ENCODE measurements at regions not wholly inside any gene's neighbourhood (a gene's known extent, or its start where the extent isn't known, plus 50 kb on each side); places are given as distances from the start of the nearest gene placed in this dataset.

DNA sequence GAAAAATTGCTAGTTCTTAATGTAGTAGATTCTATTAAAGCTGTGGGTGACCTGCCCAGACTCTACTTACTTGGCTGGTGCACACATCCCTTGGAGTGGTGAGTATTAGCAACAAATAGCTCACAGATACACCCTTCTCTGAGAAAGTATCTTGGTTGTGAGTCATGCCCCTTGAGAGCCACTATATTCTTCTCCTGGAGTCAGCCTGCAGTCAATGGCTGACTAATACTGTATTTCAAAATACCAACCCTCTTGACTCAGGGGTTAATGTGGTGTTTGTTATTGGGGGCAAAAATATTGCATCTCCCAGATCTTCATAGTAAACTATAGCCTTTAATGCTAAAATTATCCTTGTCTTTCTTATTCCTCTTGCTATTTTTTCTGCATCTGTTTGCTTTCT lies 354.9 kb downstream of the BMPER start:
- no peak for DNase-seq
- intact Hi-C loops (cut with DNase I), result no loop called here
- no peaks in the 10 kb centered on the region for H3K4me1 ChIP-seq
- H3K27me3 ChIP-seq, result no peaks in the 10 kb centered on the region
- no peak overlapping the region for H3K4me3 ChIP-seq
- no peak overlapping the region for H3K27ac ChIP-seq
- no peaks in the 10 kb centered on the region for H3K9me3 ChIP-seq
- H3K36me3 ChIP-seq, result no peaks in the 10 kb centered on the region
- TF ChIP-seq POLR2A (IDR thresholded peaks at IDR 0.05), result no peak
- no peak for TF ChIP-seq POLR2AphosphoS5 (IDR thresholded peaks at IDR 0.05)
- no peak for TF ChIP-seq EP300 (IDR thresholded peaks at IDR 0.05)
- TF ChIP-seq, protein P1, sequence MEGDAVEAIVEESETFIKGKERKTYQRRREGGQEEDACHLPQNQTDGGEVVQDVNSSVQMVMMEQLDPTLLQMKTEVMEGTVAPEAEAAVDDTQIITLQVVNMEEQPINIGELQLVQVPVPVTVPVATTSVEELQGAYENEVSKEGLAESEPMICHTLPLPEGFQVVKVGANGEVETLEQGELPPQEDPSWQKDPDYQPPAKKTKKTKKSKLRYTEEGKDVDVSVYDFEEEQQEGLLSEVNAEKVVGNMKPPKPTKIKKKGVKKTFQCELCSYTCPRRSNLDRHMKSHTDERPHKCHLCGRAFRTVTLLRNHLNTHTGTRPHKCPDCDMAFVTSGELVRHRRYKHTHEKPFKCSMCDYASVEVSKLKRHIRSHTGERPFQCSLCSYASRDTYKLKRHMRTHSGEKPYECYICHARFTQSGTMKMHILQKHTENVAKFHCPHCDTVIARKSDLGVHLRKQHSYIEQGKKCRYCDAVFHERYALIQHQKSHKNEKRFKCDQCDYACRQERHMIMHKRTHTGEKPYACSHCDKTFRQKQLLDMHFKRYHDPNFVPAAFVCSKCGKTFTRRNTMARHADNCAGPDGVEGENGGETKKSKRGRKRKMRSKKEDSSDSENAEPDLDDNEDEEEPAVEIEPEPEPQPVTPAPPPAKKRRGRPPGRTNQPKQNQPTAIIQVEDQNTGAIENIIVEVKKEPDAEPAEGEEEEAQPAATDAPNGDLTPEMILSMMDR (IDR thresholded peaks at IDR 0.05), result no peak

DNA sequence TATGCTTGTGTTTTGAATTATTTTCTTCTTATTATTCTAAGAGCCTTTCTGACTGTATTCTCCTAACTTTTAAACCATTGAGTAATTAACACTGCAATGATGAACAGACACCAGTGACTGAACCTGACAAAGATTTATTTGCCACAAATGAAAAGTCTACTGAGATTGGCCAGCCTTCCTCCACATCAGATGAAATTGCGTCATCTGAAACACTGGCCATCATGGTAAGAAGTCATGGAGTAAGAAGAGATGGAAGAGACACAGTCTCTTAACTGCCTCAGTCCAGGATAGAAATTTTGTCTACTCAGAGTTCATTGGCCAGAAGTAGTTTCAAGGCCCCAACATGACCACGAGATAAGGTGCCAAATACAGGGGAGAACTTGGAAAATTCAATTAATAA lies 357.8 kb downstream of the BMPER start:
- 58 to 82% methylated on average over 2 of the region's 2 CpGs for WGBS, 2 donors
- intact Hi-C loops (cut with DNase I), result no loop called here
- no peak for DNase-seq

DNA sequence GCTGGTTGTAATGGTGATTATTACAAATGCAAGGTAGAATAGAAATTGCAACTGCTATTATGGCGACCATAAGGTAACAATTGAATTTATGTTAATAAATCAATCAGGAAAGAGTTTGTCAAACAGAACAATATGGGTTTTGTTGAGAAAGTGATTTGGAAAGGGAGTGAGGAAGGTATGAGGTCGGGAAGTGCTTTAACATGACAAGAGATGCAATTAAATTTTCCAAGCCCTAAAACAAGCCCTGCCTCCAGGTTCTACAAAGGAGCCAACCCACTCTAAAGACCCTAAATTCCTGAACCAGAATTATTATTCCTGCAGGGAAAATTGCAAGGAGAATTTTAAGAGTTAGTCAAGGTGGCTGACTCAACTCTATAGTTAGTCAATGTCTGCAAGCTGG lies 363.7 kb downstream of the BMPER start:
- Histone ChIP-seq H3K27ac (no peak overlapping the region), H3K4me1 (no peaks in the 10 kb centered on the region), H3K27me3 (no peaks in the 10 kb centered on the region), H3K4me3 (no peak overlapping the region), H3K36me3 (no peaks in the 10 kb centered on the region), H3K9me3 (no peaks in the 10 kb centered on the region)
- no peak for DNase-seq
- TF ChIP-seq, protein P1 (IDR thresholded peaks at IDR 0.05), result no peak
- TF ChIP-seq POLR2A (IDR thresholded peaks at IDR 0.05), result no peak
- TF ChIP-seq EP300 (IDR thresholded peaks at IDR 0.05), result no peak
- TF ChIP-seq POLR2AphosphoS5 (IDR thresholded peaks at IDR 0.05), result no peak
- WGBS, 2 donors, result 35 to 65% methylated on average over 2 of the region's 2 CpGs
- intact Hi-C loops (cut with DNase I), result no loop called here

More for the DNA sequence above, 357.8 kb downstream of the BMPER start:
- Histone ChIP-seq H3K4me1 (no peaks in the 10 kb centered on the region), H3K9me3 (no peaks in the 10 kb centered on the region), H3K36me3 (no peaks in the 10 kb centered on the region), H3K4me3 (no peak overlapping the region), H3K27ac (no peak overlapping the region), H3K27me3 (no peaks in the 10 kb centered on the region)
- TF ChIP-seq POLR2A (IDR thresholded peaks at IDR 0.05) (no peak), POLR2AphosphoS5 (IDR thresholded peaks at IDR 0.05) (no peak), EP300 (IDR thresholded peaks at IDR 0.05) (no peak)
- TF ChIP-seq, protein P1 (IDR thresholded peaks at IDR 0.05), result no peak

DNA sequence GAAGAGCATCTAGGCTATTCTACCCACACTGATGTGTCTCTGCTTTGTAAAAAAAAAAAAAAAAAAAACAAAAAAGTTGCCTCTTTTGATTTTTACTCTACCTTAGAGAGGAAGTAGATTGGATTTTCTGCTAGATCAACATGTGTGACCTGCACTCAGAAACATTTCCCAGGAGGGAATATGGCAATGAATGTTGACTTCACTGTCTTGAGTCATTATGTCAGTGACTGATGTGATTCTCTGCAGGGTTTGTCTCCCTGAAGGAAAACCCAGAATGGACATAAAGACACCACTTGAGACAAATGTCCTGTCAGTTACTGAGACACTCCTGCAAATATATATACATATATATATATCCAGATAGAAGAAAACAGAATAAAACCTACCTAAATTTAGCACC lies 370.3 kb downstream of the BMPER start:
- DNase-seq, result no peak
- no peaks in the 10 kb centered on the region for H3K36me3 ChIP-seq
- TF ChIP-seq POLR2AphosphoS5 (IDR thresholded peaks at IDR 0.05), result no peak
- TF ChIP-seq, protein P1 (IDR thresholded peaks at IDR 0.05), result no peak
- no peak for TF ChIP-seq POLR2A (IDR thresholded peaks at IDR 0.05)
- no peak for TF ChIP-seq EP300 (IDR thresholded peaks at IDR 0.05)
- no peak overlapping the region for H3K4me3 ChIP-seq
- intact Hi-C loops (cut with DNase I), result no loop called here
- H3K27ac ChIP-seq, result no peak overlapping the region
- H3K9me3 ChIP-seq, result no peaks in the 10 kb centered on the region
- H3K27me3 ChIP-seq, result no peaks in the 10 kb centered on the region
- H3K4me1 ChIP-seq, result no peaks in the 10 kb centered on the region

DNA sequence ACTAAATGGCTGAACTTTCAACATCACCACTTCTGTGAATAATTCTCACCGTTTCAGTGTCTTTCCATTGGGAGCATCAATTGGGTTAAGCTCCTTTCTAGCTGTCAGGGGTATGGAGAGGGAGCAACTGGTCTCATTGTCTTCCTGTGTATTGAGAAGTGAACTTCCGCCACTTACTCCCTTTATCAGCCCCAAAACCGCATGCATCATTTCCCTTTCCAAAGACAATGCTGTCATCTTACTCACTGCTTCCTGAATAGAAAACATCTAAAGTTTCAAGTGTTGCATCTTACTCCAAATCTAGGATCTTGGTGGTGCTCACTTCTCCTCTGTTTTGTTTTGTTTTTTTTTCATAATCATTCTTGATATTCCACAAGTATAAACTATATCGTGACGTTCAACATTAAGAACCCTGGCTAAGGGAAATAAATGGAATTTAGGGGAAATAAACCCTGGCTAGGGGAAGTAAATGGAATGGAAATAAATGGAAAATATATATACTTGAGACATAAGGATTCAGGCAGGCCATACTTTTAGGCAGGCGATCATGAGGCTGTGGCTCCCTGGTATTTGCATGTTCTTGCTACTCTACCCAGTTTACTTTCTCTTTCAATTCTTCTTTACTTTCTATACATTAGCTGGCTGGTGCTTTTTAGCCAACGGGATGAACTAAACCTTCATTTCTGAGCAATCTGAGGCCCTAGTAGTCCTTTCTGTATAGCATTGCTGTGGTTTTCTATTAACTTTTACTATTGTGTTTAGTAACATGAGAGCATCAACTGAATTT lies 371.9 kb downstream of the BMPER start:
- Histone ChIP-seq H3K27ac (no peak overlapping the region), H3K27me3 (no peaks in the 10 kb centered on the region), H3K9me3 (no peaks in the 10 kb centered on the region), H3K4me3 (no peak overlapping the region), H3K36me3 (no peaks in the 10 kb centered on the region), H3K4me1 (no peaks in the 10 kb centered on the region)
- intact Hi-C loops (cut with DNase I), result no loop called here
- no peak for DNase-seq
- TF ChIP-seq, protein P1 (IDR thresholded peaks at IDR 0.05), result no peak
- TF ChIP-seq POLR2AphosphoS5 (IDR thresholded peaks at IDR 0.05) (no peak), EP300 (IDR thresholded peaks at IDR 0.05) (no peak)
- WGBS, 2 donors, result 73 to 77% methylated on average over 7 of the region's 7 CpGs
